ENCODE measurements at regions not wholly inside any gene's neighbourhood (a gene's known extent, or its start where the extent isn't known, plus 50 kb on each side); places are given as distances from the start of the nearest gene placed in this dataset.

GRCh38 chr12:124726596-124727263 is 136.9 kb downstream of the SCARB1 start:
- DNase-seq = no peak

GRCh38 chr12:124725597-124726237 is 137.9 kb downstream of the SCARB1 start:
- DNase-seq = no peak

GRCh38 chr12:124725099-124725498 is 138.6 kb downstream of the SCARB1 start:
- DNase-seq = no peak

- no peak for DNase-seq
Measured at GRCh38 chr12:124722878-124723277, 140.8 kb downstream of the SCARB1 start.

- no peak for DNase-seq
Measured at GRCh38 chr12:124721501-124722162, 142.0 kb downstream of the SCARB1 start.

GRCh38 chr12:124720681-124721500 is 142.8 kb downstream of the SCARB1 start:
- DNase-seq = peak; percentile 97

GRCh38 chr12:124720004-124720680 is 143.5 kb downstream of the SCARB1 start:
- DNase-seq = peak; percentile 77

GRCh38 chr12:124719231-124719630 is 144.4 kb downstream of the SCARB1 start:
- DNase-seq = no peak

GRCh38 chr12:124718458-124718857 is 145.2 kb downstream of the SCARB1 start:
- DNase-seq = no peak

GRCh38 chr12:124718036-124718435 is 145.6 kb downstream of the SCARB1 start:
- no peak for DNase-seq

- no peak for DNase-seq
Measured at GRCh38 chr12:124717318-124717717, 146.3 kb downstream of the SCARB1 start.

GRCh38 chr12:124716208-124717130 is 147.2 kb downstream of the SCARB1 start:
- DNase-seq = peak; percentile 90

GRCh38 chr12:124715121-124715990 is 147.9 kb upstream of the NCOR2 start:
- peak; percentile 64 for DNase-seq

GRCh38 chr12:124713436-124714082 is 146.1 kb upstream of the NCOR2 start:
- no peak for DNase-seq

GRCh38 chr12:124713041-124713435 is 145.6 kb upstream of the NCOR2 start:
- DNase-seq = no peak

GRCh38 chr12:124711344-124711743 is 143.9 kb upstream of the NCOR2 start:
- DNase-seq = no peak

GRCh38 chr12:124709722-124710687 is 142.6 kb upstream of the NCOR2 start:
- DNase-seq = no peak

GRCh38 chr12:124707316-124707715 is 139.9 kb upstream of the NCOR2 start:
- DNase-seq = no peak

- no peak for DNase-seq
Measured at GRCh38 chr12:124706363-124706762, 139.0 kb upstream of the NCOR2 start.

Data from NCI-H345 (cell line).